ENCODE measurements at regions not wholly inside any gene's neighbourhood (a gene's known extent, or its start where the extent isn't known, plus 50 kb on each side); places are given as distances from the start of the nearest gene placed in this dataset.

DNA sequence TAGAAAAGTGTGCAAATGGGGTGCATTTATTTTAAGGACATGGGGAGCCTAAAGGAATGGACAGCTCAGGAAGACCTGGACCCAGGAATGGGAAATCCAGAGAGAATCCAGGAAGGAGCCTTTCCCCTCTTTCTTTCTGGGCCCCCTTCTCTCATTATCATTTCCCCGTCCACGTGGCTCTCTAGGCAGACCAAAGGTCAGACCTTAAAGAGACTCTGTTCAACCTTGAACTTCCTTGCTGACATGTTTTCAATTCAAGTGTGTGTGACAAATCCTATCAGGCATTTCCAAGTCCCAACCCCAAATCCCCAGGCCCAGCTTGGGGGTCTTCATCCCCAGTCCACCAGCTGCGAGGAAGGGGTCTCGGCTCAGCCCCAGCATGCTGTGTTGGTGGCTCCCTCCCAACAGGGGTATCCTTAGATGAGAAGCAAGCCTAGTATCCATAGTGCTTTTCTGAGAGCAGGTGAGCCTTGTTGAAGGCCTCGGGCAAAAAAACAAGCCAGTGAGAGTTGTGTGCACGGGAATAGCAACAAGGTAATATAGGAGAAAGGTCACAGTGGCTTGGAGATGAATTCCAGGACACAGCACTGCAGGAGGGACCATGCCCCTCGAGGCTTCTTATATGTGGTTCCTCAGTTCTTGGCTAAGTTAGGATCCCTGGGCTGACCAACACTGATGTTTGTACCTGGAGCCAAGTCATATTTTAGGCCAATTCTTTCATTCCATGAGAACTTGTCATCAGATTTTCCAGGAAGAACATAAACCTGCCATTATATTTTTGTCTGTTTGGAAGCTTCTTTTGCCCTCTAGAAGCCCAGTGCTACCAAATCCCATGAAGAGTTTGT lies 130.0 kb downstream of the ASB7 start (continued):
- TF ChIP-seq, protein P1, sequence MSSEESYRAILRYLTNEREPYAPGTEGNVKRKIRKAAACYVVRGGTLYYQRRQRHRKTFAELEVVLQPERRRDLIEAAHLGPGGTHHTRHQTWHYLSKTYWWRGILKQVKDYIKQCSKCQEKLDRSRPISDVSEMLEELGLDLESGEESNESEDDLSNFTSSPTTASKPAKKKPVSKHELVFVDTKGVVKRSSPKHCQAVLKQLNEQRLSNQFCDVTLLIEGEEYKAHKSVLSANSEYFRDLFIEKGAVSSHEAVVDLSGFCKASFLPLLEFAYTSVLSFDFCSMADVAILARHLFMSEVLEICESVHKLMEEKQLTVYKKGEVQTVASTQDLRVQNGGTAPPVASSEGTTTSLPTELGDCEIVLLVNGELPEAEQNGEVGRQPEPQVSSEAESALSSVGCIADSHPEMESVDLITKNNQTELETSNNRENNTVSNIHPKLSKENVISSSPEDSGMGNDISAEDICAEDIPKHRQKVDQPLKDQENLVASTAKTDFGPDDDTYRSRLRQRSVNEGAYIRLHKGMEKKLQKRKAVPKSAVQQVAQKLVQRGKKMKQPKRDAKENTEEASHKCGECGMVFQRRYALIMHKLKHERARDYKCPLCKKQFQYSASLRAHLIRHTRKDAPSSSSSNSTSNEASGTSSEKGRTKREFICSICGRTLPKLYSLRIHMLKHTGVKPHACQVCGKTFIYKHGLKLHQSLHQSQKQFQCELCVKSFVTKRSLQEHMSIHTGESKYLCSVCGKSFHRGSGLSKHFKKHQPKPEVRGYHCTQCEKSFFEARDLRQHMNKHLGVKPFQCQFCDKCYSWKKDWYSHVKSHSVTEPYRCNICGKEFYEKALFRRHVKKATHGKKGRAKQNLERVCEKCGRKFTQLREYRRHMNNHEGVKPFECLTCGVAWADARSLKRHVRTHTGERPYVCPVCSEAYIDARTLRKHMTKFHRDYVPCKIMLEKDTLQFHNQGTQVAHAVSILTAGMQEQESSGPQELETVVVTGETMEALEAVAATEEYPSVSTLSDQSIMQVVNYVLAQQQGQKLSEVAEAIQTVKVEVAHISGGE (CRISPR knock-in tag; IDR thresholded peaks at IDR 0.05), result no peak
- TF ChIP-seq ZNF592 (IDR thresholded peaks at IDR 0.05) (no peak), CCAR2 (IDR thresholded peaks at IDR 0.05; ENCODE audit: low read depth, low read length) (no peak), PHB (CRISPR knock-in tag; IDR thresholded peaks at IDR 0.05) (no peak)

Measured in K562 (cell line).